GM23248 (cell line): ENCODE measurements at regions not wholly inside any gene's neighbourhood (a gene's known extent, or its start where the extent isn't known, plus 50 kb on each side); places are given as distances from the start of the nearest gene placed in this dataset.

ENCODE experiments used
- EZH2 ChIP-seq: fragments of 200-600 bp; sonication (generic); IDR thresholded peaks from 2 replicates; pipeline ENCODE4 v1.6.1; 2018; ENCODE audit warnings: antibody characterized with exemption, mild to moderate bottlenecking; ENCODE audit not compliant: insufficient read depth, poor library complexity, severe bottlenecking
- EZH2phosphoT487 ChIP-seq: fragments of 200-600 bp; sonication (generic); IDR thresholded peaks from 2 replicates; pipeline ENCODE4 v1.6.1; 2018; ENCODE audit warnings: antibody characterized with exemption, moderate library complexity, mild to moderate bottlenecking, low read depth; ENCODE audit not compliant: insufficient read depth

DNA sequence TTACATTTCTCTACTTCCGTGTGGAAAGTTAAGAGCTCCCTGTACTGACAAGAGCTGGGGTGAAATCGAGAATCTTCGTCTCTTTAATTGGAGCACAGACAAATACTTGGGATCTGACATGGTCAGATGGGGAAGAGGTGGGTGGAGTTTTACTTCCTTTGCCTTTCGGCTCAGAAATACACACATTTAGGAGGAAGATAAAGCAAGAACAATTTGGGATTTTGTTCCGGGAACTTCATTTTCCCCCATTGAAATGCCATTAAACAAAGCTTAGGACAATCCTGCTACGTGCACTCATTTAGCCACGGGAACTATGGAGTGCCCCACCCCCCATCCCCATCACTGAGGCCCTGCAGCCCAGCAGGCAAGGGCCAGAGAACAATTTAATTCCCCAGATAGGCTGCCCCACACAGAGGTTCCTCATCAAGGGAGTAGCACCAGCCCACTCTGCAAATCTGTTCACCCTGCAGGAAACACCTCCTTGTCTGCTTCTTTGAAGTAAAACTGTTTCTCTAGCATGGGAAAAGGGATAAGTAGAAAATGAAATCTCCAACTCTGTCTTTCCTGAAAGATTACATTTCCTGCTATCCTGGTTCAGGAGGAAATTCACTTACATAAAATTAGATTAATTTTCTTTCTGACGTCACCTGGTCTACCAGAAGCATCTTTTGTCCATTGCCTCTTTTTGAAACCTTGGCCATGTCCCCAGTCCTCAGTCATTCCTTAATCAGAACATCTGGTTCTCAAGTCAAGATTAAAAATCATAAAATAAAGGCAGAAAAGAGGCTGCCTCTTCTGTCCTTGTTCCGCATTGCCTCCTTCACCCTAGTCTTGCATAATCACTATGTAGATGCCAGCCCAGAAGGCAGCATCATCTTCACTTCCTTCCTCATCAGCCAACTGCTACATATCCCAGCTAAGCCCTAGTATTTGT lies 206.4 kb downstream of the ENC1 start:
- no peak for TF ChIP-seq EZH2
- TF ChIP-seq EZH2phosphoT487 = no peak
